ENCODE measurements at regions not wholly inside any gene's neighbourhood (a gene's known extent, or its start where the extent isn't known, plus 50 kb on each side); places are given as distances from the start of the nearest gene placed in this dataset.

- Histone ChIP-seq H3K9me3 (ENCODE audit: low read depth, low read length) (no peaks in the 10 kb centered on the region), H3K36me3 (ENCODE audit: insufficient read depth, low read length) (no peaks in the 10 kb centered on the region), H3K27ac (no peak overlapping the region), H3K4me3 (no peak overlapping the region), H3K9ac (ENCODE audit: insufficient read length) (no peak overlapping the region)
- DNase-seq (ENCODE audit: low read depth, low spot score) = no peak
- TF ChIP-seq EZH2 (IDR thresholded peaks at IDR 0.05) (no peak), FOXP2 (optimal IDR thresholded peaks at IDR 0.05; ENCODE audit: control extremely low read depth, extremely low read length, insufficient read depth) (no peak), POLR2AphosphoS5 (IDR thresholded peaks at IDR 0.05; ENCODE audit: borderline replicate concordance, low read depth, low read length) (no peak)
Observed at GRCh38 chr6:47093169-47093568, 51.0 kb upstream of the ADGRF1 start.

GRCh38 chr6:47091886-47092668 is 49.9 kb upstream of the ADGRF1 start:
- no peaks in the 10 kb centered on the region for H3K36me3 ChIP-seq (ENCODE audit: insufficient read depth, low read length)
- no peak overlapping the region for H3K4me3 ChIP-seq
- no peak for DNase-seq (ENCODE audit: low read depth, low spot score)
- no peaks in the 10 kb centered on the region for H3K9me3 ChIP-seq (ENCODE audit: low read depth, low read length)
- H3K27ac ChIP-seq = no peak overlapping the region
- H3K9ac ChIP-seq (ENCODE audit: insufficient read length) = no peak overlapping the region
- TF ChIP-seq EZH2 (IDR thresholded peaks at IDR 0.05) = no peak
- no peak for TF ChIP-seq POLR2AphosphoS5 (IDR thresholded peaks at IDR 0.05; ENCODE audit: borderline replicate concordance, low read depth, low read length)
- TF ChIP-seq FOXP2 (optimal IDR thresholded peaks at IDR 0.05; ENCODE audit: control extremely low read depth, extremely low read length, insufficient read depth) = no peak

Data from SK-N-MC (cell line).